H1 (cell line): ENCODE measurements at regions not wholly inside any gene's neighbourhood (a gene's known extent, or its start where the extent isn't known, plus 50 kb on each side); places are given as distances from the start of the nearest gene placed in this dataset.
A peak's percentile ranks its signal among the peaks of the same experiment; 100 is the strongest.

Experiments
- CTCF ChIA-PET: fragments of 300-600 bp; sonication (Branson Sonifier 250); formaldehyde crosslinking; loops from one replicate; lab custom pipeline; 2021; ENCODE audit not compliant: partially characterized antibody; lab: Charles Lee
- POLR2A ChIA-PET: fragments of 300-600 bp; sonication (Branson Sonifier 250); formaldehyde crosslinking; loops from one replicate; lab custom pipeline; 2021; ENCODE audit warnings: inconsistent platforms; ENCODE audit not compliant: partially characterized antibody; lab: Charles Lee
- DNase-seq, 2 experiments: peaks; one replicate each; pipeline versions ENCODE4 v3.0.0 to v3.0.0-alpha.2; 2010 to 2022; ENCODE audit warnings: low spot score in 2 of 2, low read depth in 1 of 2, mixed read lengths in 1 of 2
- FAIRE-seq: peaks from 2 replicates; lab custom pipeline; 2011; peaks lifted over from hg19 to GRCh38; lab: Jason Lieb, UNC
- H2AFZ ChIP-seq: 2 replicates; pipeline ENCODE4 v1.8.1; 2012; ENCODE audit warnings: low read length, inconsistent platforms
- H2AK5ac ChIP-seq: 2 replicates; pipeline ENCODE4 v1.6.1; 2013; ENCODE audit warnings: low read depth, low read length
- H2BK120ac ChIP-seq: replicated peaks from 2 replicates; pipeline ENCODE3; 2013; ENCODE audit warnings: low read depth, low read length, inconsistent platforms
- H2BK12ac ChIP-seq: 2 replicates; pipeline ENCODE4 v1.6.1; 2013; ENCODE audit warnings: low read depth, low read length
- H2BK15ac ChIP-seq: 2 replicates; pipeline ENCODE4 v1.6.1; 2013; ENCODE audit warnings: low read length
- H2BK20ac ChIP-seq: 2 replicates; pipeline ENCODE4 v1.6.1; 2013; ENCODE audit warnings: low read length
- H2BK5ac ChIP-seq: 2 replicates; pipeline ENCODE4 v1.6.1; 2013; ENCODE audit warnings: low read depth, low read length
- H3K14ac ChIP-seq: 2 replicates; pipeline ENCODE4 v1.6.1; 2013; ENCODE audit warnings: inconsistent platforms; ENCODE audit not compliant: insufficient read length
- H3K18ac ChIP-seq: 2 replicates; pipeline ENCODE4 v1.6.1; 2013; ENCODE audit warnings: low read length; ENCODE audit errors: extremely low read depth
- H3K23ac ChIP-seq: 2 replicates; pipeline ENCODE4 v1.6.1; 2013; ENCODE audit warnings: inconsistent platforms; ENCODE audit not compliant: insufficient read length
- H3K23me2 ChIP-seq: 2 replicates; pipeline ENCODE4 v1.6.1; 2013; ENCODE audit warnings: low read depth, low read length
- H3K27ac ChIP-seq: 2 replicates; pipeline ENCODE4 v1.6.1; 2011; ENCODE audit warnings: low read depth, low read length, inconsistent platforms
- H3K27me3 ChIP-seq, 4 experiments: replicated peaks in 1 of 4; 1 replicate in 1 of 4; 2 replicates in 3 of 4; pipeline versions ENCODE4 v1.6.1 to v1.8.1; 2011 to 2013; ENCODE audit warnings: low read length in 3 of 4, mild to moderate bottlenecking in 3 of 4, inconsistent platforms in 2 of 4, mixed read lengths in 2 of 4, moderate library complexity in 1 of 4; ENCODE audit not compliant: control insufficient read depth in 3 of 4, insufficient read depth in 3 of 4; ENCODE audit errors: extremely low read depth in 1 of 4
- H3K36me3 ChIP-seq, 4 experiments: 2 replicates each; pipeline versions ENCODE4 v1.6.1 to v1.8.1; 2011 to 2013; ENCODE audit warnings: mild to moderate bottlenecking in 4 of 4, low read length in 3 of 4, moderate library complexity in 2 of 4, control low read depth in 1 of 4, inconsistent platforms in 1 of 4; ENCODE audit not compliant: insufficient read depth in 4 of 4, control insufficient read depth in 2 of 4
- H3K4ac ChIP-seq: replicated peaks from 2 replicates; pipeline ENCODE3; 2013; ENCODE audit warnings: low read length, low read depth, mixed read lengths, inconsistent platforms; ENCODE audit not compliant: insufficient read length
- H3K4me1 ChIP-seq, 4 experiments: replicated peaks in 1 of 4; 1 replicate in 1 of 4; 2 replicates in 3 of 4; pipeline versions ENCODE4 v1.6.1 to v1.8.1; 2011 to 2013; ENCODE audit warnings: low read length in 3 of 4, inconsistent platforms in 2 of 4, mixed read lengths in 1 of 4; ENCODE audit not compliant: insufficient read depth in 4 of 4, control insufficient read depth in 3 of 4
- H3K4me2 ChIP-seq, 2 experiments: 2 replicates each; pipeline versions ENCODE4 v1.6.1 to v1.8.1; 2011 to 2013; ENCODE audit warnings: low read depth in 2 of 2, low read length in 2 of 2, control low read depth in 1 of 2, inconsistent platforms in 1 of 2, mild to moderate bottlenecking in 1 of 2; ENCODE audit not compliant: insufficient read depth in 1 of 2
- H3K4me3 ChIP-seq, 4 experiments: fragments of 200-600, 300-600 bp in 1 of 4; sonication (generic), shearing (Covaris generic), sonication (Bioruptor Twin) in 1 of 4; 2 replicates each; pipeline versions ENCODE4 v1.5.1 to v1.8.1; 2011 to 2016; ENCODE audit warnings: low read length in 4 of 4, low read depth in 3 of 4, control low read depth in 2 of 4, inconsistent platforms in 2 of 4, mild to moderate bottlenecking in 2 of 4, mixed read lengths in 1 of 4, moderate library complexity in 1 of 4; ENCODE audit not compliant: insufficient read depth in 2 of 4; ENCODE audit errors: extremely low read depth in 1 of 4
- H3K56ac ChIP-seq: replicated peaks from 2 replicates; pipeline ENCODE3; 2013; ENCODE audit warnings: low read depth, mild to moderate bottlenecking, mixed read lengths, low read length, inconsistent platforms; ENCODE audit not compliant: insufficient read length
- H3K79me1 ChIP-seq: 2 replicates; pipeline ENCODE4 v1.6.1; 2013; ENCODE audit warnings: low read depth, low read length, control low read depth
- H3K79me2 ChIP-seq, 2 experiments: 2 replicates each; pipeline versions ENCODE4 v1.6.1 to v1.8.1; 2012 to 2013; ENCODE audit warnings: low read length in 2 of 2, mild to moderate bottlenecking in 2 of 2, inconsistent platforms in 1 of 2; ENCODE audit not compliant: insufficient read depth in 2 of 2, control insufficient read depth in 1 of 2
- H3K9ac ChIP-seq, 4 experiments: replicated peaks in 1 of 4; 1 replicate in 1 of 4; 2 replicates in 3 of 4; pipeline versions ENCODE4 v1.6.1 to v1.8.1; 2011 to 2013; ENCODE audit warnings: low read depth in 3 of 4, low read length in 3 of 4, control low read depth in 2 of 4, mild to moderate bottlenecking in 2 of 4, moderate library complexity in 2 of 4, inconsistent platforms in 1 of 4; ENCODE audit errors: extremely low read depth in 1 of 4
- H3K9me3 ChIP-seq, 2 experiments: 2 replicates each; pipeline versions ENCODE4 v1.6.1 to v1.8.1; 2012 to 2013; ENCODE audit warnings: mild to moderate bottlenecking in 2 of 2, moderate library complexity in 2 of 2, control low read depth in 1 of 2, inconsistent platforms in 1 of 2, low read depth in 1 of 2, low read length in 1 of 2, mixed read lengths in 1 of 2; ENCODE audit not compliant: insufficient read depth in 2 of 2
- H4K20me1 ChIP-seq, 2 experiments: replicated peaks in 1 of 2; 2 replicates each; pipeline versions ENCODE3 to v1.8.1; 2011 to 2013; ENCODE audit warnings: inconsistent platforms in 2 of 2, low read length in 2 of 2, mild to moderate bottlenecking in 1 of 2; ENCODE audit not compliant: insufficient read depth in 2 of 2, control insufficient read depth in 1 of 2
- H4K5ac ChIP-seq: 2 replicates; pipeline ENCODE4 v1.6.1; 2013; ENCODE audit warnings: low read length, low read depth, mixed read lengths, inconsistent platforms; ENCODE audit not compliant: insufficient read length
- H4K8ac ChIP-seq: 2 replicates; pipeline ENCODE4 v1.8.0; 2013; ENCODE audit warnings: mild to moderate bottlenecking, moderate library complexity, low read length, inconsistent platforms; ENCODE audit not compliant: insufficient read depth; ENCODE audit errors: extremely low read depth
- H4K91ac ChIP-seq: replicated peaks from 2 replicates; pipeline ENCODE3; 2013; ENCODE audit warnings: low read length, mixed read lengths, inconsistent platforms; ENCODE audit not compliant: insufficient read length
- CHD1 ChIP-seq: IDR thresholded peaks from 2 replicates; pipeline ENCODE4 v1.6.1; 2012; ENCODE audit warnings: low read depth, low read length, improper control_type of control experiment
- HDAC2 ChIP-seq, 2 experiments: fragments of 300-600 bp in 1 of 2; sonication (generic) in 1 of 2; IDR thresholded peaks; 2 replicates each; pipeline ENCODE4 v1.6.1; 2011 to 2012; ENCODE audit warnings: low read depth in 2 of 2, low read length in 2 of 2, mild to moderate bottlenecking in 2 of 2, moderate library complexity in 2 of 2, borderline replicate concordance in 1 of 2, inconsistent platforms in 1 of 2
- HDAC6 ChIP-seq: IDR thresholded peaks from one replicate; pipeline ENCODE4 v1.7.1; 2012; ENCODE audit warnings: low read depth, mild to moderate bottlenecking, inconsistent platforms, low read length, moderate library complexity
- NANOG ChIP-seq: IDR thresholded peaks from 2 replicates; pipeline ENCODE4 v1.6.1; 2011; ENCODE audit warnings: low read length, low read depth, mild to moderate bottlenecking, inconsistent platforms; ENCODE audit not compliant: insufficient read depth, poor library complexity, severe bottlenecking
- PHF8 ChIP-seq: fragments of 200-600 bp; sonication (generic); conservative IDR thresholded peaks from 2 replicates; pipeline ENCODE4 v1.7.1; 2012; ENCODE audit warnings: low read depth, mild to moderate bottlenecking, inconsistent platforms, low read length, moderate library complexity
- SP1 ChIP-seq: IDR thresholded peaks from 2 replicates; pipeline ENCODE4 v1.6.1; 2011; ENCODE audit warnings: low read depth, low read length
- TAF1 ChIP-seq: IDR thresholded peaks from 2 replicates; pipeline ENCODE4 v1.6.1; 2011; ENCODE audit warnings: mild to moderate bottlenecking, low read depth, low read length
- WGBS, 2 experiments: shearing (Covaris generic) in 1 of 2; methylation state at CpG; one replicate each; pipeline versions ENCODE4 v1.1.6 to v1.1.7; 2013 to 2015; ENCODE audit warnings: low lambda C conversion rate in 2 of 2, mixed read lengths in 2 of 2, inconsistent platforms in 1 of 2, low coverage in 1 of 2, missing lambda C conversion rate in 1 of 2; ENCODE audit not compliant: insufficient replicate concordance in 2 of 2, insufficient coverage in 1 of 2, insufficient read length in 1 of 2; ENCODE audit errors: extremely low coverage in 1 of 2, missing lambda C conversion rate in 1 of 2; 5-methylcytosine and 5-hydroxymethylcytosine counted together

GRCh38 chr10:124220971-124221355 lies 127.6 kb upstream of the CHST15 start:
- Histone ChIP-seq H3K9me3 (no peaks in the 10 kb centered on the region), H4K8ac (no peak overlapping the region), H2BK12ac (0 out of 2 replicates have a peak overlapping the region, but pooled peaks have one; percentile 68), H4K5ac (no peak overlapping the region), H3K79me1 (no peaks in the 10 kb centered on the region), H3K36me3 (no peaks in the 10 kb centered on the region), H2BK20ac (no peak overlapping the region), H3K4ac (no peak overlapping the region), H2AFZ (no peak overlapping the region), H3K14ac (no peak overlapping the region), H2BK120ac (no peak overlapping the region), H3K4me3 (no peak overlapping the region), H3K4me1 (peaks cover 0 to 8% (median 6%) of the 10 kb centered on the region in 4 experiments; a peak in 3 of 7 replicates), H3K79me2 (no peaks in the 10 kb centered on the region), H2AK5ac (no peak overlapping the region), H3K9ac (no peak overlapping the region), H3K27me3 (no peaks in the 10 kb centered on the region; a peak in 2 of 7 replicates), H4K91ac (no peak overlapping the region), H3K23me2 (no peaks in the 10 kb centered on the region), H3K56ac (no peak overlapping the region), H3K18ac (no peak overlapping the region), H3K27ac (no peak overlapping the region), H3K4me2 (no peak overlapping the region), H2BK15ac (no peak overlapping the region), H2BK5ac (no peak overlapping the region), H4K20me1 (no peaks in the 10 kb centered on the region), H3K23ac (no peak overlapping the region)
- no peak for TF ChIP-seq CHD1
- TF ChIP-seq HDAC2 (IDR thresholded peaks at IDR 0.05; ENCODE audit: borderline replicate concordance in 1 of 2, low read depth in 2 of 2, low read length in 2 of 2), result no peak
- no peak for TF ChIP-seq SP1
- TF ChIP-seq HDAC6, result no peak
- TF ChIP-seq TAF1, result no peak
- no peak for TF ChIP-seq NANOG
- TF ChIP-seq PHF8, result no peak
- DNase-seq (no peak), FAIRE-seq (no peak)
- ChIA-PET POLR2A (interaction anchor here (0.6 kb wide), 1 partner anchor 292 kb away, joined by 3 read pairs; no protein-coding TSS in a partner anchor), CTCF (interaction anchor here (1.0 to 1.6 kb wide), 4 partner anchors 12 to 226 kb away, joined by 3 to 5 read pairs (median 3); no protein-coding TSS in a partner anchor)
- WGBS, 2 experiments, result 90% methylated on average over 12 of the region's 12 CpGs; no CpG with 5 or more reads in 1 of the 2 experiments
